Fibroblast of lung (primary cell): ENCODE measurements at regions not wholly inside any gene's neighbourhood (a gene's known extent, or its start where the extent isn't known, plus 50 kb on each side); places are given as distances from the start of the nearest gene placed in this dataset.

Experiments used
- DNase-seq, 2 donors: peaks; one replicate each; pipeline versions ENCODE4 v3.0.0 to v3.0.0-alpha.2; 2010; ENCODE audit warnings: low read depth in 2 of 2
- H2AFZ ChIP-seq: 2 replicates; pipeline ENCODE4 v1.5.1; 2012; ENCODE audit warnings: low read length, control low read depth, inconsistent platforms
- H3K27ac ChIP-seq: 2 replicates; pipeline ENCODE4 v1.5.1; 2011; ENCODE audit warnings: low read length, control low read depth; ENCODE audit not compliant: insufficient read depth
- H3K27me3 ChIP-seq: 2 replicates; pipeline ENCODE4 v1.5.1; 2011; ENCODE audit warnings: mild to moderate bottlenecking, low read length; ENCODE audit not compliant: control insufficient read depth, insufficient read depth
- H3K36me3 ChIP-seq: 2 replicates; pipeline ENCODE4 v1.5.1; 2011; ENCODE audit warnings: low read length; ENCODE audit not compliant: control insufficient read depth, insufficient read depth
- H3K4me1 ChIP-seq: 2 replicates; pipeline ENCODE4 v1.5.1; 2011; ENCODE audit warnings: low read length; ENCODE audit not compliant: control insufficient read depth, insufficient read depth; ENCODE audit errors: extremely low read depth
- H3K4me2 ChIP-seq: 2 replicates; pipeline ENCODE4 v1.5.1; 2011; ENCODE audit warnings: low read length, control low read depth; ENCODE audit not compliant: insufficient read depth; ENCODE audit errors: extremely low read depth
- H3K4me3 ChIP-seq, 4 experiments: fragments of 200-600 bp in 1 of 4; sonication (generic) in 1 of 4; replicated peaks in 1 of 4; 2 replicates each; pipeline ENCODE4 v1.5.1; 2011 to 2016; ENCODE audit warnings: low read length in 4 of 4, low read depth in 3 of 4, mild to moderate bottlenecking in 3 of 4, control low read depth in 2 of 4, inconsistent platforms in 1 of 4, mixed read lengths in 1 of 4; ENCODE audit not compliant: insufficient read depth in 1 of 4; ENCODE audit errors: control extremely low read depth in 1 of 4
- H3K79me2 ChIP-seq: 2 replicates; pipeline ENCODE4 v1.5.1; 2012; ENCODE audit warnings: mild to moderate bottlenecking, low read length, inconsistent platforms; ENCODE audit not compliant: control insufficient read depth, insufficient read depth
- H3K9ac ChIP-seq: 2 replicates; pipeline ENCODE4 v1.5.1; 2011; ENCODE audit warnings: mild to moderate bottlenecking, low read length, control low read depth; ENCODE audit not compliant: insufficient read depth
- H3K9me3 ChIP-seq: 2 replicates; pipeline ENCODE4 v1.5.1; 2012; ENCODE audit warnings: low read depth, low read length; ENCODE audit not compliant: control insufficient read depth, insufficient read depth
- H4K20me1 ChIP-seq: 2 replicates; pipeline ENCODE4 v1.5.1; 2011; ENCODE audit warnings: low read length; ENCODE audit not compliant: control insufficient read depth, insufficient read depth; ENCODE audit errors: extremely low read depth
- EZH2 ChIP-seq: IDR thresholded peaks from 2 replicates; pipeline ENCODE4 v1.5.1; 2012; ENCODE audit warnings: low read length, control low read depth, mild to moderate bottlenecking; ENCODE audit errors: missing control alignments
- TF ChIP-seq, protein P1 (sequence below), 2 donors: IDR thresholded peaks in 1 of 2; conservative IDR thresholded peaks in 1 of 2; 1 replicate in 1 of 2; 2 replicates in 1 of 2; pipeline ENCODE4 v1.5.1; 2011 to 2012; ENCODE audit warnings: low read length in 2 of 2, control low read depth in 1 of 2, inconsistent platforms in 1 of 2, low read depth in 1 of 2, mild to moderate bottlenecking in 1 of 2

DNA sequence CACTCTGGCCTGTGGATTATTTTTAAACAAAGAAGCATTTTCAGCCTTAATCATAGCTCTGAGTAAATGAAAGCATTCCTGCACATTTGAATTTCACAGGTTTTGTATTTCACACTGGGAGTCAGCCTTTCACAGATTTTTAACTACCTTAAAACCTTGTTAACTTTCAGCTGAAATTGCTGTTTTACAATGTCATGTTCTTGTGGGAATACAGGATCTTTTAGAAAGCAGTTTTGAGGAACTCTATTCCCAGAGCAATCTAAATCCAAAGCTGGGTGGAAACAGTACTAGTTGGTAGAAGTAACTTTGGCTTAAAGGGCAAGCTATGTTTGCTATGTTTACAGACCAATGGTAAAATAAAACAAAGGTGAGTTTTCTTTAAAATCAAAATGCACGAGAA, 600.6 kb downstream of the KCNJ2 start:
- DNase-seq: peak in 1 of 2 donors; percentile 3
- H3K79me2 ChIP-seq: no peaks in the 10 kb centered on the region
- no peak overlapping the region for H3K9ac ChIP-seq
- no peaks in the 10 kb centered on the region for H3K27me3 ChIP-seq
- H2AFZ ChIP-seq: no peak overlapping the region
- no peak overlapping the region for H3K4me3 ChIP-seq
- no peaks in the 10 kb centered on the region for H3K36me3 ChIP-seq
- no peaks in the 10 kb centered on the region for H4K20me1 ChIP-seq
- no peaks in the 10 kb centered on the region for H3K4me1 ChIP-seq
- H3K4me2 ChIP-seq: no peak overlapping the region
- H3K9me3 ChIP-seq: no peaks in the 10 kb centered on the region
- no peak overlapping the region for H3K27ac ChIP-seq
- no peak for TF ChIP-seq EZH2
- TF ChIP-seq, protein P1, sequence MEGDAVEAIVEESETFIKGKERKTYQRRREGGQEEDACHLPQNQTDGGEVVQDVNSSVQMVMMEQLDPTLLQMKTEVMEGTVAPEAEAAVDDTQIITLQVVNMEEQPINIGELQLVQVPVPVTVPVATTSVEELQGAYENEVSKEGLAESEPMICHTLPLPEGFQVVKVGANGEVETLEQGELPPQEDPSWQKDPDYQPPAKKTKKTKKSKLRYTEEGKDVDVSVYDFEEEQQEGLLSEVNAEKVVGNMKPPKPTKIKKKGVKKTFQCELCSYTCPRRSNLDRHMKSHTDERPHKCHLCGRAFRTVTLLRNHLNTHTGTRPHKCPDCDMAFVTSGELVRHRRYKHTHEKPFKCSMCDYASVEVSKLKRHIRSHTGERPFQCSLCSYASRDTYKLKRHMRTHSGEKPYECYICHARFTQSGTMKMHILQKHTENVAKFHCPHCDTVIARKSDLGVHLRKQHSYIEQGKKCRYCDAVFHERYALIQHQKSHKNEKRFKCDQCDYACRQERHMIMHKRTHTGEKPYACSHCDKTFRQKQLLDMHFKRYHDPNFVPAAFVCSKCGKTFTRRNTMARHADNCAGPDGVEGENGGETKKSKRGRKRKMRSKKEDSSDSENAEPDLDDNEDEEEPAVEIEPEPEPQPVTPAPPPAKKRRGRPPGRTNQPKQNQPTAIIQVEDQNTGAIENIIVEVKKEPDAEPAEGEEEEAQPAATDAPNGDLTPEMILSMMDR (conservative IDR thresholded peaks at IDR 0.05 in 1 of 2, IDR thresholded peaks at IDR 0.05 in 1 of 2; ENCODE audit: low read depth in 1 of 2, low read length in 2 of 2): no peak

DNA sequence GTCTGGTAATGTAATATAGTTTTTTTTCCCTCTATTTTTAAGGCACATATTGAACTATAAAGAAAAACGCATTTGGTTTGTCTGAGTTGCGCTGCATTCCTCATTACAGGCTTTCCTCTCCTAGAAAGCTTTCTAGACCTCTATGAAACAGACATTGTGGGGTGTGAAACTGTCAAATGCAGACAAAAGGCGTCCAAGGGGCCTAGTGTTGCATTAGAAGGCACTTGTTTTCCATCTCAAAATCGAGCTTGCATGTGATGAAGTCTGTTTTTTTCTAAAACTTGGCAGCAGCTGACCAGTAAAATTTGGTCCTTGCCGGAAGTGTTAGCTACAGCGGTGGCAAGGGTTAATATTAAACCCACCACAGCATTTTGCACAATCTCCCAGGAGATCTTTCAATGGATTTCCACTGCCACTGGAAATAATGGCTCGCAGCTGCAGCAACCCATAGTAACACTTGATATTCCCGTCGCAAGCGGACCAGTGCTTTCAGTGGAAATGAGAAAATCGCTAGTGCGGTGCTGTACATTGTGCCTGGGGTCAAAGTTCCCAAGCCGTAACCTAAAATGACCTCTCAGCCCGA, 602.6 kb downstream of the KCNJ2 start:
- no peaks in the 10 kb centered on the region for H3K79me2 ChIP-seq
- H3K4me3 ChIP-seq: no peak overlapping the region
- H3K9ac ChIP-seq: no peak overlapping the region
- H3K4me1 ChIP-seq: no peaks in the 10 kb centered on the region
- no peaks in the 10 kb centered on the region for H3K27me3 ChIP-seq
- no peak overlapping the region for H2AFZ ChIP-seq
- TF ChIP-seq, protein P1 (conservative IDR thresholded peaks at IDR 0.05 in 1 of 2, IDR thresholded peaks at IDR 0.05 in 1 of 2; ENCODE audit: low read depth in 1 of 2, low read length in 2 of 2): no peak
- no peak for TF ChIP-seq EZH2
- H3K9me3 ChIP-seq: no peaks in the 10 kb centered on the region
- H3K36me3 ChIP-seq: no peaks in the 10 kb centered on the region
- no peak overlapping the region for H3K27ac ChIP-seq
- H4K20me1 ChIP-seq: no peaks in the 10 kb centered on the region
- DNase-seq: no peak
- H3K4me2 ChIP-seq: no peak overlapping the region

DNA sequence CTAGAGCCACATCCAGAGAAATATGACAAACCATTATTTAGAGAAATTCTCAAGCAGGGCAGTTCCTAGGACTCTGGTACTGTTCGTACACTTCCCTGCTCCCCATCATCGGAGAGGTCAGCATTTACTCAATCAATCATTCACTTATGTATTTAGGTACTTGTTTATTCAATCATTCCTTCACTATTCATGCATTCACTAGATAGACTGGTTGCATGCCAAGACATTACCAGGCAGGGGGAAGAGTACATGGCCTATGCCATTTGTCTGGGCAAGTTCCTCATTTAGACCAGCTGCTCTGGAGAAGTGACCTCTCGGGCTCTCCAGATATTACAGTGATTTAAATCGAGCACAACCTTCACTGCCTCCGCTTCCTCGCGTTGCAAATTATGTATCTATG, 603.4 kb downstream of the KCNJ2 start:
- no peaks in the 10 kb centered on the region for H3K27me3 ChIP-seq
- no peak overlapping the region for H3K27ac ChIP-seq
- TF ChIP-seq, protein P1 (conservative IDR thresholded peaks at IDR 0.05 in 1 of 2, IDR thresholded peaks at IDR 0.05 in 1 of 2; ENCODE audit: low read depth in 1 of 2, low read length in 2 of 2): no peak
- no peak for TF ChIP-seq EZH2

More for the DNA sequence above, 603.4 kb downstream of the KCNJ2 start:
- no peaks in the 10 kb centered on the region for H3K4me1 ChIP-seq
- H3K4me2 ChIP-seq: no peak overlapping the region
- no peak overlapping the region for H2AFZ ChIP-seq
- H3K9me3 ChIP-seq: no peaks in the 10 kb centered on the region
- H3K79me2 ChIP-seq: no peaks in the 10 kb centered on the region
- H3K4me3 ChIP-seq: no peak overlapping the region
- H3K9ac ChIP-seq: no peak overlapping the region
- no peaks in the 10 kb centered on the region for H4K20me1 ChIP-seq
- DNase-seq: no peak
- no peaks in the 10 kb centered on the region for H3K36me3 ChIP-seq
